ENCODE measurements at regions not wholly inside any gene's neighbourhood (a gene's known extent, or its start where the extent isn't known, plus 50 kb on each side); places are given as distances from the start of the nearest gene placed in this dataset.
"Not testable (repeated sequence)": the region's sequence is repeated elsewhere in the genome, so short reads cannot be mapped to it uniquely, and the experiment has no call there.

GRCh38 chr2:41334159-41334558 is 713.7 kb upstream of the PKDCC start:
- H3K9me3 ChIP-seq: no peaks in the 10 kb centered on the region
- TF ChIP-seq POLR2A (IDR thresholded peaks at IDR 0.05): no peak
- no peak for TF ChIP-seq CTCF (IDR thresholded peaks at IDR 0.05 in 8 of 11, conservative IDR thresholded peaks at IDR 0.05 in 3 of 11)
- no peak for TF ChIP-seq POLR2AphosphoS5 (IDR thresholded peaks at IDR 0.05)
- 82 to 92% (median 90%) methylated on average over 2 of the region's 2 CpGs for WGBS, 5 donors
- no peak for DNase-seq
- intact Hi-C loops (cut with DNase I; ENCODE audit: low total_unique reads): no loop called here
- no peaks in the 10 kb centered on the region for H3K27me3 ChIP-seq (replicated peaks in 1 of 7)
- H3K4me3 ChIP-seq: no peak overlapping the region
- H3K27ac ChIP-seq: no peak overlapping the region
- no peaks in the 10 kb centered on the region for H3K36me3 ChIP-seq
- H3K4me1 ChIP-seq: no peaks in the 10 kb centered on the region

GRCh38 chr2:41335573-41335972 is 712.2 kb upstream of the PKDCC start:
- DNase-seq; H3K4me3 ChIP-seq; H3K27me3 ChIP-seq (replicated peaks in 1 of 7); H3K27ac ChIP-seq; H3K4me1 ChIP-seq; intact Hi-C loops (cut with DNase I; ENCODE audit: low total_unique reads); H3K36me3 ChIP-seq; H3K9me3 ChIP-seq: not testable (repeated sequence)
- WGBS, 5 donors: 93 to 100% (median 94%) methylated on average over 3 to 31 of the region's 31 CpGs

- no peak overlapping the region for H3K27ac ChIP-seq
- no peaks in the 10 kb centered on the region for H3K4me1 ChIP-seq
- no peaks in the 10 kb centered on the region for H3K36me3 ChIP-seq
- no peaks in the 10 kb centered on the region for H3K27me3 ChIP-seq (replicated peaks in 1 of 7)
- DNase-seq: no peak
- WGBS, 5 donors: 78 to 86% (median 82%) methylated on average over 3 to 4 of the region's 4 CpGs
- TF ChIP-seq POLR2AphosphoS5 (IDR thresholded peaks at IDR 0.05) (no peak), POLR2A (IDR thresholded peaks at IDR 0.05) (no peak), CTCF (IDR thresholded peaks at IDR 0.05 in 8 of 11, conservative IDR thresholded peaks at IDR 0.05 in 3 of 11) (no peak)
- no peak overlapping the region for H3K4me3 ChIP-seq
- intact Hi-C loops (cut with DNase I; ENCODE audit: low total_unique reads): no loop called here
- no peaks in the 10 kb centered on the region for H3K9me3 ChIP-seq
Observed at GRCh38 chr2:41337956-41338355, 709.9 kb upstream of the PKDCC start.

GRCh38 chr2:41344529-41344928 is 703.3 kb upstream of the PKDCC start:
- no peaks in the 10 kb centered on the region for H3K27me3 ChIP-seq (replicated peaks in 1 of 7)
- DNase-seq: no peak
- no peaks in the 10 kb centered on the region for H3K36me3 ChIP-seq
- no peaks in the 10 kb centered on the region for H3K9me3 ChIP-seq
- no peak overlapping the region for H3K27ac ChIP-seq
- no peaks in the 10 kb centered on the region for H3K4me1 ChIP-seq
- H3K4me3 ChIP-seq: no peak overlapping the region
- intact Hi-C loops (cut with DNase I; ENCODE audit: low total_unique reads): no loop called here
- TF ChIP-seq CTCF (IDR thresholded peaks at IDR 0.05 in 8 of 11, conservative IDR thresholded peaks at IDR 0.05 in 3 of 11): no peak
- no peak for TF ChIP-seq POLR2AphosphoS5 (IDR thresholded peaks at IDR 0.05)
- no peak for TF ChIP-seq POLR2A (IDR thresholded peaks at IDR 0.05)

GRCh38 chr2:41353060-41353459 is 694.8 kb upstream of the PKDCC start:
- Histone ChIP-seq H3K4me3 (no peak overlapping the region), H3K4me1 (no peaks in the 10 kb centered on the region), H3K27me3 (replicated peaks in 1 of 7) (no peaks in the 10 kb centered on the region), H3K27ac (no peak overlapping the region), H3K36me3 (no peaks in the 10 kb centered on the region), H3K9me3 (no peaks in the 10 kb centered on the region)
- TF ChIP-seq POLR2AphosphoS5 (IDR thresholded peaks at IDR 0.05) (no peak), CTCF (IDR thresholded peaks at IDR 0.05 in 8 of 11, conservative IDR thresholded peaks at IDR 0.05 in 3 of 11) (no peak), POLR2A (IDR thresholded peaks at IDR 0.05) (no peak)
- 89 to 96% (median 91%) methylated on average over 3 of the region's 3 CpGs for WGBS, 5 donors
- intact Hi-C loops (cut with DNase I; ENCODE audit: low total_unique reads): no loop called here
- no peak for DNase-seq
